ENCODE measurements at regions not wholly inside any gene's neighbourhood (a gene's known extent, or its start where the extent isn't known, plus 50 kb on each side); places are given as distances from the start of the nearest gene placed in this dataset.
"Not testable (repeated sequence)": the region's sequence is repeated elsewhere in the genome, so short reads cannot be mapped to it uniquely, and the experiment has no call there.

GRCh38 chr7:155236386-155236785 is 61.3 kb upstream of the INSIG1 start:
- Mint-ChIP-seq H3K27me3 (no peaks in the 10 kb centered on the region), H3K4me1 (peaks cover 3% of the 10 kb centered on the region), H3K27ac (no peak overlapping the region), H3K4me3 (no peak overlapping the region), H3K9me3 (no peaks in the 10 kb centered on the region), H3K36me3 (no peaks in the 10 kb centered on the region)

- Mint-ChIP-seq H3K27me3 (no peaks in the 10 kb centered on the region), H3K4me3 (no peak overlapping the region), H3K27ac (no peak overlapping the region), H3K36me3 (no peaks in the 10 kb centered on the region), H3K4me1 (peaks cover 3% of the 10 kb centered on the region), H3K9me3 (no peaks in the 10 kb centered on the region)
Observed at GRCh38 chr7:155237297-155237696, 60.4 kb upstream of the INSIG1 start.

- Mint-ChIP-seq H3K27me3 (no peaks in the 10 kb centered on the region), H3K9me3 (no peaks in the 10 kb centered on the region), H3K4me1 (peaks cover 3% of the 10 kb centered on the region), H3K4me3 (no peak overlapping the region), H3K27ac (no peak overlapping the region), H3K36me3 (no peaks in the 10 kb centered on the region)
Observed at GRCh38 chr7:155237730-155238129, 59.9 kb upstream of the INSIG1 start.

- H3K36me3 Mint-ChIP-seq, H3K27me3 Mint-ChIP-seq, H3K9me3 Mint-ChIP-seq, H3K4me3 Mint-ChIP-seq, H3K4me1 Mint-ChIP-seq, H3K27ac Mint-ChIP-seq: not testable (repeated sequence)
Observed at GRCh38 chr7:155239431-155240087, 58.1 kb upstream of the INSIG1 start.

GRCh38 chr7:155244675-155245074 is 53.0 kb upstream of the INSIG1 start:
- no peaks in the 10 kb centered on the region for H3K27me3 Mint-ChIP-seq
- no peaks in the 10 kb centered on the region for H3K36me3 Mint-ChIP-seq
- H3K4me1 Mint-ChIP-seq, result peaks cover 1% of the 10 kb centered on the region
- H3K9me3 Mint-ChIP-seq, result no peaks in the 10 kb centered on the region
- H3K4me3 Mint-ChIP-seq, result no peak overlapping the region
- no peak overlapping the region for H3K27ac Mint-ChIP-seq

GRCh38 chr7:155247479-155248365 is 50.0 kb upstream of the INSIG1 start:
- no peaks in the 10 kb centered on the region for H3K27me3 Mint-ChIP-seq
- H3K4me3 Mint-ChIP-seq, result no peak overlapping the region
- no peaks in the 10 kb centered on the region for H3K9me3 Mint-ChIP-seq
- H3K4me1 Mint-ChIP-seq, result no peaks in the 10 kb centered on the region
- no peaks in the 10 kb centered on the region for H3K36me3 Mint-ChIP-seq
- no peak overlapping the region for H3K27ac Mint-ChIP-seq

All from activated naive CD4-positive, alpha-beta T cell treated with anti-CD3 and anti-CD28 coated beads, Interleukin-2, amount 50 U/mL, for 24 hours (primary cell).